Esophagus (tissue), 2 donors: ENCODE measurements at regions not wholly inside any gene's neighbourhood (a gene's known extent, or its start where the extent isn't known, plus 50 kb on each side); places are given as distances from the start of the nearest gene placed in this dataset.
"Not testable (repeated sequence)": the region's sequence is repeated elsewhere in the genome, so short reads cannot be mapped to it uniquely, and the experiment has no call there.

Source experiments
- H3K27ac ChIP-seq, 2 donors: one replicate each; pipeline ENCODE4 v1.5.1; 2013; ENCODE audit warnings: low read depth in 2 of 2, mild to moderate bottlenecking in 2 of 2, inconsistent platforms in 1 of 2, low read length in 1 of 2, moderate library complexity in 1 of 2
- H3K27me3 ChIP-seq, 2 donors: one replicate each; pipeline ENCODE4 v1.6.1; 2013; ENCODE audit warnings: low read length in 2 of 2, control low read depth in 1 of 2, mild to moderate bottlenecking in 1 of 2; ENCODE audit not compliant: insufficient read depth in 2 of 2, control insufficient read depth in 1 of 2
- H3K36me3 ChIP-seq, 2 donors: one replicate each; pipeline ENCODE4 v1.6.1; 2013; ENCODE audit warnings: low read length in 1 of 2; ENCODE audit not compliant: control insufficient read depth in 2 of 2, insufficient read depth in 2 of 2
- H3K4me1 ChIP-seq, 2 donors: one replicate each; pipeline ENCODE4 v1.6.1; 2013; ENCODE audit warnings: low read length in 1 of 2; ENCODE audit not compliant: control insufficient read depth in 2 of 2, insufficient read depth in 2 of 2
- H3K4me3 ChIP-seq, 2 donors: one replicate each; pipeline ENCODE4 v1.5.1; 2013; ENCODE audit warnings: low read length in 2 of 2, mild to moderate bottlenecking in 2 of 2, low read depth in 1 of 2, moderate library complexity in 1 of 2
- H3K9me3 ChIP-seq, 2 donors: one replicate each; pipeline ENCODE4 v1.6.1; 2013; ENCODE audit warnings: mild to moderate bottlenecking in 2 of 2, low read depth in 1 of 2, low read length in 1 of 2, moderate library complexity in 1 of 2; ENCODE audit not compliant: control insufficient read depth in 2 of 2, insufficient read depth in 1 of 2
- WGBS, 2 donors: extraction: QIAGEN DNeasy Blood & Tissue Kit; methylation state at CpG; one replicate each; pipeline ENCODE4 v1.1.7; 2013; 5-methylcytosine and 5-hydroxymethylcytosine counted together
- donor health status: healthy with polysubstance abuse.
- donor health status: Bipolar disorder and iron deficiency.

- no peaks in the 10 kb centered on the region for H3K36me3 ChIP-seq
- no peaks in the 10 kb centered on the region for H3K9me3 ChIP-seq
- H3K4me3 ChIP-seq: no peak overlapping the region
- H3K27me3 ChIP-seq: no peaks in the 10 kb centered on the region
- H3K4me1 ChIP-seq: no peaks in the 10 kb centered on the region
- WGBS, 2 donors: 69 to 71% methylated on average over 4 of the region's 4 CpGs
- H3K27ac ChIP-seq: no peak overlapping the region
Observed at GRCh38 chr11:33536178-33536577, 164.4 kb downstream of the C11orf91 start.

DNA sequence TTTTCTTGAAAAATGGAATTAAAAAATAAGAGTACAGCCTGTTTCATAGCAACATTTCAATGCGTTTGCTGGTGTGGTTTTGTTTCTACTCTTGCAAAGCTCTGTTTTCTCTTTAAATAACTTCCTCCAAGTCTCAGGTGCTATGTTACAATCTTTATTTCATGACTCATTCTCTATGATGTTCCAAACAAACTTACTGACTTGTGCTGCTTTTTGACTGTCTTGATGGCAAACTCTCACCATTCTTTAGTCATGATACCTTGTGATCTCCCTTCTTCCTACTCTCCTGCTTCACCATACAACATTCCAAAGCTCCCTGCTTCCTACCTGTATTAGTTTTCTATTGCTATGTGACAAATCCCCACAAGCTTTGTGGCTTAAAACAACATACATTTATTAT lies 166.1 kb downstream of the C11orf91 start:
- H3K27me3 ChIP-seq: no peaks in the 10 kb centered on the region
- WGBS, 2 donors: 67 to 76% methylated on average over 1 of the region's 1 CpG
- H3K27ac ChIP-seq: no peak overlapping the region
- H3K36me3 ChIP-seq: no peaks in the 10 kb centered on the region
- no peak overlapping the region for H3K4me3 ChIP-seq
- no peaks in the 10 kb centered on the region for H3K9me3 ChIP-seq
- H3K4me1 ChIP-seq: no peaks in the 10 kb centered on the region

- Histone ChIP-seq H3K4me1 (no peaks in the 10 kb centered on the region), H3K27ac (no peak overlapping the region), H3K36me3 (no peaks in the 10 kb centered on the region), H3K27me3 (no peaks in the 10 kb centered on the region), H3K4me3 (no peak overlapping the region), H3K9me3 (peaks cover 0 to 3% of the 10 kb centered on the region in 2 donors)
- WGBS, 2 donors: 40 to 43% methylated on average over 5 of the region's 5 CpGs
Observed at GRCh38 chr11:33533386-33534052, 167.1 kb downstream of the C11orf91 start.

DNA sequence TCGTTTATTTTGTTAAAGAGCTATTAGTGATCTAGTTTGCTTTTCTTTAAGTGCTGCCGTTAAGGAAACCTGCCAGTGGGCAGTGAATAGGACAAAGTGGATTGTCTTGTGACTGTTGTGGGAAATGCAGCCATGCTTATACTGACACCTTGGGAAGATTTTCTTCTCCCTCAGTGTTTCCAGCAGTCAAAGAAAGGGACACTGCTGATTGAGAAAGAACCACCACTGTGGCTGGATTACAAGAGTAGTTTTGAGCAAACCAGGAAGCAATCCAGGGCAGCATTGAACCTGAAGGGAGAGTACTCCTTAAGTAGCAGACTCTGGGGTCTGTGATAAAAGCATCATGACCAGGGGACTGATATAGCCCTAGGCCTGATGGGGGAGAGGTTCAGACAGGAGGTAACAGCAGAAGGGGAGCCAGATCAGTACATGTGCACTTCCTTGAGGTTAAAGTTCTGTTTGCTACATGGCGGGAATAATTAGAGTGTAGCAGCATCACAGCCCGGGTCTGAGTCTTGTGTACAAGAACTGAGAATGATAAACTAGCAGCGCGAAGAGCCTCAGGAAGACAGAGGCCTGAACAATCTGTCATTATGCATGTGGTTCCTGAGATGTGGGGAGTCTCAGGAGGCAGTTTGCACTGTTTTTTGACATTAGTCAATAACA lies 167.8 kb downstream of the C11orf91 start:
- H3K27me3 ChIP-seq: no peaks in the 10 kb centered on the region
- WGBS, 2 donors: 61 to 66% methylated on average over 6 of the region's 6 CpGs
- no peaks in the 10 kb centered on the region for H3K4me1 ChIP-seq
- H3K9me3 ChIP-seq: peaks cover 0 to 3% of the 10 kb centered on the region in 2 donors
- H3K36me3 ChIP-seq: no peaks in the 10 kb centered on the region
- H3K27ac ChIP-seq: no peak overlapping the region
- H3K4me3 ChIP-seq: no peak overlapping the region

DNA sequence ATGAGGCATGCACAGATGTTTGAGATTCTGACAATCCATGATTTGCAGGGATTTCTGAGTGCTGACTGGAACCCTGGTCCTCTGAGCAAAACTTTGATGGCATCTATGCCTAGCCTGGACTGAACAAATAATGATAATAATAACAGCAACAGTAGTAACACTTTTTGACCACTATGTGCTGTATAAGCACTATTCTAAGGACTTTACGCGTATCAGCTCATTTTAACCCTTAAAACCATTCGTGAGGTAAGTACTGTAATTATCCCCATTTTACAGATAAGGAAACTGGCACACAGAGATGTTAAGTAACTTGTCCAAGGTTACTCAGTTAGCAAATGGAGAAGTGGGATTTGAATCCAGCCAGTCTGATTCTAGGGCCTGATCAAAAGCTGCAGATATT lies 168.4 kb downstream of the C11orf91 start:
- Histone ChIP-seq H3K4me1 (no peaks in the 10 kb centered on the region), H3K4me3 (no peak overlapping the region), H3K27ac (no peak overlapping the region), H3K9me3 (peaks cover 0 to 3% of the 10 kb centered on the region in 2 donors), H3K36me3 (no peaks in the 10 kb centered on the region), H3K27me3 (no peaks in the 10 kb centered on the region)
- 83 to 88% methylated on average over 3 of the region's 3 CpGs for WGBS, 2 donors

- Histone ChIP-seq H3K36me3 (no peaks in the 10 kb centered on the region), H3K4me3 (no peak overlapping the region), H3K9me3 (peaks cover 0 to 3% of the 10 kb centered on the region in 2 donors), H3K27me3 (no peaks in the 10 kb centered on the region), H3K4me1 (no peaks in the 10 kb centered on the region), H3K27ac (no peak overlapping the region)
- 62 to 75% methylated on average over 8 of the region's 8 CpGs for WGBS, 2 donors
Observed at GRCh38 chr11:33531743-33532181, 168.9 kb downstream of the C11orf91 start.

DNA sequence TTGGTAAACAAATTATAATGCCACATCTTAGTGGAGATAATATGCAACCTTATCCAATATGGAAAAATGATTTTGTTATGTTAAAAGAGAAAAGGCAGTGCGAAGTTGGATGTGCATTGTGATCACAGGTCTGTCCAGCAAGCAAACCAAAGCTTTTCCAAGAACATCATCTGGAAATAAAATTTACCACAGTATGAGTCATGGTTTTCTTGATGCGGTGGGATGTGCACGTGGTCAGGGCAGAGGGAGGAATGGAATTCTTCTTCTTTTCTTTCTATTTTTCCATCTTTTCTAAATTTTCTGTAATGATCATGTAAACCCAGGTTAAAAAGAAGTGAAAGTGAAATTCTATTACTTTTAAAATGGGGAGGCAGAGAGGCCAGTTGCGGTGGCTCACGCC lies 169.8 kb downstream of the C11orf91 start:
- no peaks in the 10 kb centered on the region for H3K27me3 ChIP-seq
- no peak overlapping the region for H3K4me3 ChIP-seq
- H3K27ac ChIP-seq: no peak overlapping the region
- no peaks in the 10 kb centered on the region for H3K36me3 ChIP-seq
- 79 to 92% methylated on average over 5 of the region's 5 CpGs for WGBS, 2 donors
- peaks cover 0 to 3% of the 10 kb centered on the region in 2 donors for H3K9me3 ChIP-seq
- no peaks in the 10 kb centered on the region for H3K4me1 ChIP-seq

DNA sequence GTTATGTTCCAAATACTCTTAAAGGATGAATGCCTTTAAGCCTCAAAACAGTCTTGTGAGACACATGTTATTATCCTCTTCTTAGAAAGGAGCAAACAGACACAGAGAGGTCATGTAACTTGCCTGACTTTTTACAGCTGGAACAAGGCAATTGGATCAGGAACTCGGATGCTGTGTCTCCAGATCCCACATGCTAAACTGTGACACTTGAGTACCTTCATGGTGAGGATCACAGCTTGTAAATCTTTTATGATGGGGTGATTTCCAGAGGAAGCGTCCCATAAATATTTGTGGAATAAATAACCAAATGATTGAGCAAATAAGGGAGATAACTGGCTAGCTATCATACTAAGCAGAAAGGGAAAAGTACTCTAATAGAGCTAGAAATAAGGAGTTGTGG lies 171.2 kb downstream of the C11orf91 start:
- H3K27me3 ChIP-seq: no peaks in the 10 kb centered on the region
- H3K4me3 ChIP-seq: no peak overlapping the region
- H3K4me1 ChIP-seq: no peaks in the 10 kb centered on the region
- peaks cover 0 to 3% of the 10 kb centered on the region in 2 donors for H3K9me3 ChIP-seq
- WGBS, 2 donors: 69 to 70% methylated on average over 2 of the region's 2 CpGs
- no peaks in the 10 kb centered on the region for H3K36me3 ChIP-seq
- H3K27ac ChIP-seq: no peak overlapping the region

- 83 to 87% methylated on average over 4 of the region's 4 CpGs for WGBS, 2 donors
Observed at GRCh38 chr11:33527738-33528137, 172.9 kb downstream of the C11orf91 start.

GRCh38 chr11:33525789-33526188 lies 174.8 kb downstream of the C11orf91 start:
- WGBS, 2 donors: 69 to 80% methylated on average over 4 of the region's 4 CpGs
- H3K36me3 ChIP-seq: no peaks in the 10 kb centered on the region
- H3K27ac ChIP-seq: no peak overlapping the region
- peaks cover 0 to 3% of the 10 kb centered on the region in 2 donors for H3K9me3 ChIP-seq
- no peaks in the 10 kb centered on the region for H3K4me1 ChIP-seq
- no peak overlapping the region for H3K4me3 ChIP-seq
- no peaks in the 10 kb centered on the region for H3K27me3 ChIP-seq

More at GRCh38 chr11:33527738-33528137, 172.9 kb downstream of the C11orf91 start:
- H3K4me3 ChIP-seq, H3K4me1 ChIP-seq, H3K36me3 ChIP-seq, H3K27ac ChIP-seq, H3K9me3 ChIP-seq, H3K27me3 ChIP-seq: not testable (repeated sequence)
